Suppressor macrophage (primary cell): ENCODE measurements at regions not wholly inside any gene's neighbourhood (a gene's known extent, or its start where the extent isn't known, plus 50 kb on each side); places are given as distances from the start of the nearest gene placed in this dataset.

Experiments used
- DNase-seq, 4 experiments: peaks; one replicate each; pipeline ENCODE4 v3.0.0-alpha.2; 2020 to 2022

DNA sequence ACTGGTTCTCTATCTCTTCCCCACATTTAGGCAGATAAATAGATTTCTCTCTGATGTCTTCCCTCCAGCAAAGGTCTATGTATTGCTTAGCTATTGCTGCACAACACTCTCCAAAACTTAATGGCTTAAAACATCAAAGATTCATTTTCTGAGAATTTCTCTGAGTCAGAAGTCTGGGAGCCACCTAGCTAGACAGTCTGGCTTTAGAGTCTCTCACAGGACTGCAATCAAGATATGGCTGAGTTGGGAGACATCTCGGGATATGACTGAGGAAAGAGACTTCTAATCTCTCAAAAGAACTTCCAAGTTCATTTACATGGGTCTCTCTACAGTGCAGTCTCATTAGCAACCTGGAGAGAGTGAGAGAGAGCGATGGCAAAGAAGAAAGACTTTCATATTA is 553.6 kb upstream of the GHITM start:
- DNase-seq: no peak

DNA sequence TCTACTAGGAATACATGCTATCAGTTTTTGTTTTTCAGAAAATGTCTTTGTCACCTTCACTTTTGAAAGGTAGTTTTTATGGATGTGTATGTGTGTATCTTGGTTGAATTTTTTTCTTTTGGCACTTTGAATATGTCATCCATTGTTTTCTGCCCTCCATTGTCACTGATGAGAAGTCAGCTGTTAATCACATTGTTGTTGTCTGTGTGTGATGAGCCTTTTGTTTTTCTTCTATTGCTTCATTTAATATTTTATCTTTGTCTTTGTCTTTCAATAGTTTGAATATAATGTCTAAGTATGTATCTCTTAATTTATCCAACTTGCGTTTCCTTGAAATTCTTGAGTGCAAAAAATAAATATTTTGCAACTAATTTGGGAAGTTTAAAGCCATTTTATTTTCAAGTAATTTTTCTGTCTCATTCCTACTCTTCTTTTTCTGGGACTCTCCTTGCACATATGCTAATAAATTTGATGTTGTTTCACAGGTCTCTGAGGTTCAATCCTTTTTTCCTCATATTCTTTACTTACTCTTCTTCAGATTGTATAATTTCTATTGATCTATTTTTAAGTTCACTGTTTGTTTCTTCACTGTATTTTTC is 546.9 kb upstream of the GHITM start:
- no peak for DNase-seq

DNA sequence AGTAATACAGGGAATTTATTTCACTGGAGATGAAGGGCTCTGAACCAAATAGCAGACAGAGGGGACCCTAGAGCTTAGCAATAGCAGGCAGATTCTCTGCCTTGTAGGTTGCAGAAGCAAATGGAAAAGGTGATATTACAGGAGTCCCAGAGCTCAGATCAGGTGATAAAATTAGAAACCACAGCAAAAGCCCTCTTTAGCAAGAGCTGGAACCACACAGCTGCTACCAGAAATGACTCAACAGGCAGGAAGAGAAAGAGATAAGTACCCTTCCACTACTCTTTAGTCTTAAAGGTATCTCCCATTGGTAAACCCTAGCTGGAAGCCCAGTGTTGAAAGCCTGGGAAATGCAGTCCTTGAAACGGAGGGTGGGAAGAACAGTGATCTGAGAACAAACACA is 535.6 kb upstream of the GHITM start:
- no peak for DNase-seq

DNA sequence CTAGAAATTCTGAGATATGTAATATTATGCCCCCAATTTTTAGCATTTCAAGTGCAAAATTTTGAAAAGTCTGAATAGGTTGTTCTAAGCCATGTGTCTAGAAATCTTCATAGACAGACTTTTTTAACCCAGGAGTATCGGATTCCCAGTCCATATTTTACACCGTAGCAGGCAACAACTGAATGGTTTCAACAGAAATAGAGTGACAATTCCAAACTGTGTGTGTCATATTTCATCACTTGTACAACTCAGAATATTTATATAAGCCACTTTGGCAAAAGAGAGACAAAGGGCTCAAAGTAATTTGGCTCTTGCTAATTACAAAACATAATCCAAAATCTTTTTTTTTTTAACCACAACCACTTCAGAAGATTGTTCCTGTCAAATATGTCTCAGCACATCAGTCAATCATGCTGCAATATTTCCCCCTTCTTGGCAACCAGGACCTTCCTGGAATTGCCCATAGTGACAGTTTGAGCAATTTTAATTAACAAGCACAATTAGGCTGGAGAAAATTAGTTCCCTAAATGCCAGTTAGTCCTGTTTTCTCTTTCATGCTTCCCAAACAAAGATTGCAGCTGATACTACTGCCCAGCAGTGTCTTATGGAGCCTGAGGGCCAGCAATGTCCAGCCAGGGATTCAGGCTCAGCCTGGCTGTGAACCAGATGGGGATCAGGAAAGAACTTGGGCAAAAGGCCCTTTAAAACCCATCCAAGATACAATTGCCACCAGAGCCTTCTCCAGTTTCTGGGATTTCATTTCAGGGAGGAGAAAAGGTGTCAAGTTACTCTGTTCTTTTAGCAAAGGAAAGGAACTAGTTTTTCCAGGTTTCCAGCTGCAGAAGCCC is 533.3 kb upstream of the GHITM start:
- DNase-seq: no peak

DNA sequence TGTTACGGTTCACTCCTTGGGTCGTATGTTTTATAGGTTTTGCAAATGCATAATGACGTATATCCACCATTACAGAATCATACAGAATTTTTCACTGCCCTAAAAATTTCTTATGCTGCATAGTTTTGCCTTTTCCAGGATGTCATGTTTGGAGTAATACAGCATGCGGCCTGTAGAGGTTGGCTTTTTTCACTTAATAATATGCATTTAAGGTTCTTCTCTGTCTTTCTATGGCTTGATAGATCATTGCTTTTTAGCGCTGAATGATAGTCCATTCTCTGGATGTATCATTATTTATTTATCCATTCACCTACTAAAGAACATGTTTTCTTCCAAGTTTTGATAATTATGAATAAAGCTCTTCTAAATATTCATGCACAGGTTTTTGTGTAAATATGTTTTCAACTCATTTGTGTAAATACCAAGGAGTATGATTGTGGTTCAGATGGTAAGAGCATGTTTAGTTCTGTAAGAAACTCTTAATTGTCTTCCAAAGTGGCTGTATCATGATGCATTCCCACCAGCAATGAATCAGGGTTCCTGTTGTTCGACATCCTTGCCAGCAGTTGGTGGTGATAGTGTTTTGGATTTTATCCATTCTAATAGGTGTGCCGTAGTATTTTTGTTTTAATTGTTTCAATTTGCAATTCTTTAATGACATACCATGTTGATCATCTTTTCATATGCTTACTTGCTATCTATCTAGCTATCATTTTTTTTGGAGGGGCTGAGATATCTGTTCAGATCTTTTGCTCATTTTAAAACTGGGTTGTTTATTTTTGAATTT is 531.2 kb upstream of the GHITM start:
- DNase-seq: no peak

DNA sequence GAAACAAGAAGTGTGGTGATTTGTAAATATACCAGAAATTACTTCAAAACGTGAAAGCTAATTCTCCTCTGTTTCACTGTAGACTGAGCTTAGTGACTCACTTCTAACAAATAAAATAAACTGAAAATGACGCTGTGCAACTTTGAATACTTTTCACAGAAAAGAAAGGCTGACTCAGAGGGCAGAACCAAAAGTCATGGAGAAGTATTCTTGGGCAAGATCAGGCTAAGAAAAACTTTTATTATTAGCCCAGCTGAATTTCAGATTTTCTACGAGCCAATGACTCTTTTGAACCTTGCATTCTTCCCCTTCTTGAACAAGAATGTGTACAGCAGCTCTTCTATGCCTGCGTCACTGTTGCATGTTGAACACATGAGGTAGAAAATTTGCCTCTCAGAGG is 527.3 kb upstream of the GHITM start:
- no peak for DNase-seq

DNA sequence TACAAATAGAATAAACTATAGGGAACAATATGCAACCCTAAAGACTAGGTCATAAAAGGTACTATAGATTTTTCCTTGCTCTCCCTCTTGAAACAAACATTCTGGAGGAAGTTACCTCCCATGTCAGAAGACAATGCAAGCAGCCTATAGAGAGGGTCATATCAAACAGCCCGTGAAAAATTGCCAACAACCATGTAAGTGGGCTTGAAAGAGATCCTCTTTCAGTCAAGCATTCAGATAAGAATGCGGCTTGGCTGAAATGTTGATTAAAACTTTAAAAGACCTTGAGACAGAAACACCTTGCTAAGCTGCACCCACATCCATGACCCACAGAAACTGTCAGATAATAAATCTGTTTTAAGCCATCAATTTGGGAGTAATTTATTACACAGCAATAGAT is 526.6 kb upstream of the GHITM start:
- DNase-seq: no peak

DNA sequence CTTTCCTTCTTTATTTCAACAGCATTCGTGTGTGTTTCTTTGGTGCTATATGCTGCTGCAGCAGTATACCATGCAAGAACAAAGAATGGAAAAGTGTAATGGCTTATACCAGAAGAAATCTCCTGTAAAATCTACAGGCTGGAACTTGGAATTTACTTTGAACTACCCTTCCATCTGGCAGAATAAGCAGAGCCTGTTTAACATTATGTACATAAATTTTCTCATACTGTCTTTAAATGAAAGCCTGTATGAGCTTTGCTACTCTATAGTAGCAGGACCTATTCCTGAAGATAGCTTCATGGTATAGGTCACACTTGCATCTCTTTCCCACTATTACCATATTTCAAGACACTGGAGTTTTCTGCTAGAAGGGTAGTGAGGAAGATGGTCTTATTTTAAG is 522.1 kb upstream of the GHITM start:
- DNase-seq: no peak

DNA sequence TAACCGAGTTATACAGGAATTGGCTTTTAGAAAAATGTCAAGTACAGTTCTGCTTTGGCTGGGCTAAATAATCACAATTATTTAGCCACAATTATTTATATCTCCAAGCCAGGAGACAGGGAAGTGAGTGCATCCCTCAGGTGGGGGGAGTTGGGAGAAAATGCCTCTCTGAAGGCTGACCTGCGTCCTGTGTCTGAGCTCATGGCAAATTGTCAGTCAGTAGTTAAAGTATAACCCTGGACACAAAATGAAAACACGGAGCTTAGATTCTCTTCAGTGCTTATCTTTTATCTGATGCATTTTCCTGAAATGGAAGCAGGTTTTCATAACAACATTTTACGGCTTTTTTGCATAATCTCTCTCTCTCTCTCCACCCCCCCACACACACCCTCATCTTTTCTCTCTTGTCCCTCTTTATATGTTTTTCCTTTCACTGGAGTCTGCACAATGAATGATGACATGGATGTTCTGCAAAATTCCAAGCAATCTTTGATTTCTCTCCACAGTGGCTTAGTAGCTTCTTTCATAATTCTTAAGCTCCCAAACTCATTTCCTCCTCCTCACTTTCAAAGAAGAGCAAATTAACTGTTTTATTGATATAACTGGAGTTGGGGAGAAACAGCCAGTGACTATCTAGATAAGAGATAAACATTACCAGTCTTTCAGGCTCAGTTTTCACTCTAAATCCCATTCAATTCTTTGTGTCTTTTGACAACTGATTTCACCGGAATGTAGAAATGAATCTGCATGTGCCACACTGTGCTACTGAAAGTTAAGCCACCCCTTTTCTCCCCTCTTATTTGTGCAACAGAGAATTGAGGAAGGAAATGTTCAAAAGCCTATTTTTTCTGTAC is 521.4 kb upstream of the GHITM start:
- no peak for DNase-seq

DNA sequence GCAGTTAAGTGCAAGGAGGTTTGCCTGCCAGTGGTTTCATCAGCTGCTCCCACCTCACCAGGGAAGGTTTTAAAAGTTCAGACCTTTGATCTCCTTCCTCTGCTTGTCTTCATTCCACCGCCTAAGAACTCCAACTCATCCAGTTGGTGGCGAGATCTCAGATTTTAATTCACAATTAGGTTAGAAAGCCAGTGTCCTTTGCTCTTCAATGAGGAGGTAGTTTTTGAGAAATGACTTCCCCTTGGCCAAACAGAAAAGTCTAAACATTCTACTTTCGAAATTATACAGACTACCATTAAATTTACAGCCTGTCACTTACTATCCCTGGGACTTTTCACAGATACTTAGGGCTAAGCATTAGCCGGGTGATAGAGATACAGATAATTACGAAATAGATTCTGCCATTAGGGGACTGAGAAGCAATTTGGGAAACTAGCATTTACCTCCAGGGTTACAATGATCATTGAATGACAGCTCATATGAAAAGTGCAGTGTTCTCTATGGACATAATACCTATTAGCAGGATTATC is 513.4 kb upstream of the GHITM start:
- DNase-seq: no peak

DNA sequence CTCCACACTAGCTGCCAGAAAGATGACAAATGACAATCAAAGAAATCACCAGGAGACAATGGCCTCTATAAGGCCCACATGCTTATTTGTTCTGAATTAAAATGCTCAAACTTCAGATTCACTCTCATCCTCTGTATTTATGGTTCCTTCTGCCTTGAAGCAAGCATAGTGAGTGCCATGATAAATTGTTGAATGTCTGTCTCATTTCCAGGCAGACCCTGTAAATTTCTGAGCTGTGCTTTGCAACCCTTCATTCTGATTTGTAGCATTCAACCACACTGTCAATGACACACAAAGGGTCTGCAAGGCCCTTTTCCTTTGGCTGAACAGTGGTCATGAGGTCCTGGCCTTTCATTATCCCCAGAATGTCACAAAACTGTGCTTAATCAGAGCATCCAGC is 506.6 kb upstream of the GHITM start:
- DNase-seq: no peak

DNA sequence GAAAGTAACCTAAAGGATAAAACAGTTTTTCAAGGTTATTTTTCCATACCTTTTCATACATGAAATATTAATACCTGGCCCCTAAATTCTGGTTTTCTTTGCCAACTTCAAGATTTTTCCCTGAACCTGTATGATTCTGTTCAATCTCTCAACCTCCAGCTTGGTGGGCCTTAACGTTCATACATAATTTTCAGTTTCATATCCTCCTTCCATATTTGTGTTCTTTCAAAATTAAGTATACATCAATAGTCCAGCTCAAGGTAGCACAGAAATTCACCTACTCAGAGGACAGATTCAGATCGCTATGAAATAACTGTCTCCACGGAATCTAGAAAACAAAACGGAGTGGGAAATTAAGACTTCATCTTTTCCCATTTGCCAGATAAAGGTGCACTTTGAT is 505.8 kb upstream of the GHITM start:
- DNase-seq: no peak

DNA sequence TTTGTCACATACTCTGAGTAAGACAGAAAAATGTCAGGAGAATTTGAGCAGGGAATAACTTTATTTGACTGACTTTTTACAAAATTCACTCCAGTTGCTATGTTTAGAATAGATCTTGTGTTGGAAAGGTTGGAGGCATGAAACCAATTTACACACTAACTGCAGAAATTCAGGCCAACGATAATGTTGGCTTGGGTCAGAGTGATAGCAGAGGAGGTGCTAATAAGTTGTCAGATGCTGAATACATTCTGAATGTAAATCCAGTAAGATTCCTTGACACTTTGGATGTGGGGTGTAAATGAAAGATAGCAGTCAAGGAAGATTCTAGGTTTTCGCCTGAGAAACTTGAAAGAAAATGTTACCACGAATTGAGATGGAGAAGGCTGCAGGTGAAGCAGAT is 502.5 kb upstream of the GHITM start:
- DNase-seq: no peak

DNA sequence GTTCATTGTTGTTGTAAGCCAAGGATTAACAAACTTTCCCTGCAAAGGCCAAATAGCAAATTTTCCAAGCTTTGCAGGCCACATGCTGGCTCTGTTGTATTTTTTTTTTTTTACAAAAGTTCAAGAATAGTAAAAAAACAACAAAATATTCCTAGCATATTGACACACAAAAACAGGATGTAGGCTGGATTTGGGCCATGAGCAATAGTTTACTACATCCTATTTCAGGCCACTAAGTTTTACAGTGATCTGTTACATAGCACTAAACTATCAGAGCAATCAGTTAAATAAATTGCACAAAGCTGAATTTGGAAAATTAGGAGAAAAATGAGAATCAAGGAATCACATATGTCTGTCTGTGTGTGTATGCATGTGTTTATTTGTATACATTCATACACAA is 491.8 kb upstream of the GHITM start:
- no peak for DNase-seq

DNA sequence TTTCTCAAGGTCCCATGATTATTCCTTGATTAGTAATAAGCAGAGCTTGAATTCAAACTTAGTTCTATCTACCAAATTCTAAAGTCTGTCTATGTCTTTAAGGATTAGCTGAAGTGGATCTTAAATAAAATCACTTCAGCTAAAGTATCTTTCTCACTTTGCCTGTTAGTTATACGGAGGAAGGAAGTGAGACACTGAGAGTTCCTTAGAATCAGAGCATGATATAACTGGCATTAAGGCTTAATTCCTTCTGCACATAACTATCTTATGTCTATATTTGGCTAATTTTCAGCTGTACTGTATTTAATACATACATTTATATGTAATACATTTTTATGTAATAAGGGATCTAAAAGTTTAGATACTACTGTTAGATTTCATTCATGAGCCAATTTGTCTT is 491.1 kb upstream of the GHITM start:
- no peak for DNase-seq

DNA sequence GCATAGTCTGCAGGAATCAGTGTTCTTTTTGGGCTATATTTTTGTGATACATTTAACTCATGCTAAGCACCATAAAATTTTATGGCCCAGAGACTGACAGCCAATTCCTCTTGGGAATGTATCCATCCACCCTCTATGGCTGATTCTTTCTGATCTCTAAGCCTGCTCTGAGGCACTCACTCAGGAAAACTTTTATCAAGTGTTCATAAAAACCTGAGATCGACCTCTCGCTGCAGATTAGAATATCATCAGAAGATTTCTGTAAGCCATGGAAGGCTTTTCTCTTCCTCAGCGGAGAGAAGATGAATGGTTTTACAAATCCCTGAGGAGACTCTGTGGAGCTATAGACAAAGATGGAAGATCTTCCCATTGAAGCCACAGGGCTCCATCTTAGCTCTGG is 489.8 kb upstream of the GHITM start:
- no peak for DNase-seq

DNA sequence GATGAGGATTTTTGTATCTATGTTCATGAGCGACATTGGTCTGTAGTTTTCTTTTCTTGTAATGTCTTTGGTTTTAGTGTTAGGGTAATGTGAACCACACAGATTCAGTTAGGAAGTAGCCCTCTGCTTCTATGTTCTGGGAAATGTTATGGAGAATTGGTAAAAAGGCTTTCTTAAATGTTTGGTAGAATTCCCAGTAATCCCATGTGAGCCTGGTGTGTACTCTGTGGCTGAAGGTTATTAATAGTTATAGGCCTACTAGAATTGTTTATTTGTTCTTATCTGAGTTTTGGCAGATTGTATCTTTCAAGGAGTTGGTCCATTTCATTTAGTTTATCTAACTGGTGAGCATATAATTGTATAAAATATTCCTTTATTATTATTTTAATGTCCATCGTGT is 484.6 kb upstream of the GHITM start:
- DNase-seq: no peak

DNA sequence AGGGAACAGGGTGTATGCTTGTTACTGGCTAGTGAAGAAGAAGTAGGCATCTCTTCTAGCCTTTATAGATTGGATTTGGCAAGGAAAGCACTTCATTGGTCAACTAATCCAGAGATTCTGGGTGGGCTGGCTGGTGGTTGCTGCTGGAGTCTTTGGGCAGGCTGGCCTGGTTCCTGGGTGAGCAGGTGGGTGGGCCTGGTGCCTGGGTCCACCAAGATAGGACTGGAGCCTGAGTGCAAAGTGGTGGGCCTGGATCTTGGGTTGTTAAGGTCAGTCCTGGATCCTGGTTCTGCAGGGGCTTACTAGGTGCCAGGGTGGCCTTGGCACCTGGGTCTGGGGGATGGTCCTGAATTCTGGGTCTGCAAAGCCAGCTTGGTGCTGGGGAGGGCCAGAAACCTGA is 482.4 kb upstream of the GHITM start:
- no peak for DNase-seq

DNA sequence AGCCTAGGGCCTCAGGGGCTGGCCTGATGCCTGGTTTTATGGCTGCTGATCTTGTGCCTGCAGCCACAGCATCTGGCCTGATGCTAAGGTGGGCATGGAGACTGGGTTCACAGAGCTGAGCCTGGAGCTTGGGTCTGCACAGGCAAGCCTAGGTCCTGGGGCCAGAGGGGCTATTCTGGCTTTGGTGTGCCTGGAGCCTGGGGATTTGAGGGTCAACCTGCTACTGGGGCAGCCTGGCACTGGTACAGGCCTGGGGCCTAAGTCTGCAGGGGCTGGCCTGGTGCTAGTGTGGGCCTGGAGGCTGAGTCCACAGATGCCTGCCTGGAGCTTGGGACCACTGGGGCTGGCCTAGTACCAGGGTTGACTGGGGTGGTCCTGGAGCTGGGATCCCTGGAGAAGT is 481.8 kb upstream of the GHITM start:
- DNase-seq: no peak

DNA sequence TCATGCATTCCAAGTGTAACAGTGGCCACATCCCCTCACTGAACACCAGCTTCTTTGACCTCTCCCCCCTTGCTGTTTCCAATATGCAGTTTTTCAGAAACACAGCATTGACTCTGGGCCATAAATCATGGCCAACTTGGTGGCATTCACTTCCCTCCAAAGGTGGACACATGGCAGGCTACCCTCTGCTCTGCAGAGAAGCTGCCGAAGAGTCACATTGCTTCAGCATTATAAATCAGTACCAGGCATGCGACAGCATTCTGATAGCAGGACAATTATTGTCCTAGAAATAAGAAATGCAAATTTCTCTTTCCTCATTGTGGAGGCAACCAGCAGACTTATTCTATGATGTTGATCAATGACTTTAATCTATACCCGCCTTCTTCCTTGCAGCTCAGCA is 475.4 kb upstream of the GHITM start:
- no peak for DNase-seq

DNA sequence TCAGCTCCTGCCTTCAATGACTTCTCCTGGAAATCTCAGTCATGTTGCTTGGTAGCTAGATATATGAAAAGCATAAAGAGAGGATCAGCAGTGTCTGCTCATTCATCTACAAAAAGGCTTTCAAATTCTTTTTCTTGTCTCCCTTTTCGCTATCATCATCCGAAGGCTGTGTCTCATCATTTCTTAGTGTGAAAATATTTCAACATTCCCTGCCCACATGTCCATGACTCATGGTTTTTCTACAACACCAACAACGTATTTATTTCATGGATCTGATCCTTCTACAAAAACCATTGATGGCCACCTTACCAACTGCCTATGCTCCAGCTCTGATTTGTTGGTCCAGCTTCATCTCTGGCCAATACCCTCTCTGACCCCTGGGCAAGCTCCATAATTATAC is 472.5 kb upstream of the GHITM start:
- no peak for DNase-seq

DNA sequence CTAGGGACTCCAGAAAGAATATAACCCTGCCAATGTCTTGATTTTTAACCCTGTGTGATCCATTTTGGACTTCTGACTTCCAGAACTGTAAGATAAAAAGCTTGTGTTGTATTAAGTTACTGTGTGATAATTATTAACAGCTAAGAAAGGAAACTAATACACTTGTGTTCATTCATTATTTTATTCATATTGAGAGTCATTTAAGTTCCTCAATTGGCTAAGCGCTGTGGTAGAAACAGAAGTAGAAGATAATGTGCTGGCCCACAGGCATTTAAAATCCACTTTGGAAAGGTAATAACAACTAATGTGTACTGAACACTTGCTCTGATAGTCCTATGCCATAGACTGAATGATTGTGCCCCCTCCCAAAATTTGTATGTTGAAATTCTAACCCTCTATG is 471.7 kb upstream of the GHITM start:
- DNase-seq: no peak

DNA sequence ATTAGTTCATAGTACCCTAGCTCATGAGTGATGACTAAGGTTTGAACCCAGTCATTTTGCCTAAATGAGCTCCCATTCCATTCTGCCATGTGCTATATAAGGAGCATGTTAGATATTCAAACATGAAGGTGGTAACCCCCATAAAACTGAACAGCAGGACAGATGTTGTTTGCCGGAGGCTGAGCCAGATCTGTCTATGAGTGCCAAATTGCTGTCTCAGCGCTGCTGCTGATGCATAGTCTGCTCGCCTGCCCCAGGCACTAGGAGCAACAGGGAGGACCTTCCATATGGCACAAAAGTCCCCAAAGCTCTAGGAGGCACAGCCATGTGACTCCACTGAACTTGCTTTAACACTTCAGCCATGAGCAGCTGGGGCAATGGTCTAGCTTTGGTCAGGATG is 466.0 kb upstream of the GHITM start:
- no peak for DNase-seq
